ENCODE measurements at regions not wholly inside any gene's neighbourhood (a gene's known extent, or its start where the extent isn't known, plus 50 kb on each side); places are given as distances from the start of the nearest gene placed in this dataset.

- Histone ChIP-seq H3K27me3 (peaks cover 28% of the 10 kb centered on the region), H3K4me3 (no peak overlapping the region), H3K4me1 (no peaks in the 10 kb centered on the region), H3K9me3 (no peaks in the 10 kb centered on the region), H3K36me3 (no peaks in the 10 kb centered on the region), H3K27ac (no peak overlapping the region)
- ATAC-seq, result no peak
- 20 to 80% methylated on average over 1 of the region's 9 CpGs for WGBS, 2 donors (ENCODE audit: low coverage in 1 of 2)
- TF ChIP-seq POLR2AphosphoS5 (IDR thresholded peaks at IDR 0.05) (no peak), EP300 (IDR thresholded peaks at IDR 0.05) (no peak), CTCF (IDR thresholded peaks at IDR 0.05) (no peak), POLR2A (IDR thresholded peaks at IDR 0.05) (no peak)
These were observed 61.1 kb upstream of the HRH2 start for GRCh38 chr5:175596761-175597189.

GRCh38 chr5:175597718-175598117 lies 60.2 kb upstream of the HRH2 start:
- ATAC-seq, result no peak
- H3K4me3 ChIP-seq, result no peak overlapping the region
- no peaks in the 10 kb centered on the region for H3K4me1 ChIP-seq
- 60% methylated on average over 1 of the region's 7 CpGs; no CpG with 5 or more reads in 1 of the 2 donors for WGBS, 2 donors (ENCODE audit: low coverage in 1 of 2)
- no peaks in the 10 kb centered on the region for H3K9me3 ChIP-seq
- peaks cover 34% of the 10 kb centered on the region for H3K27me3 ChIP-seq
- no peaks in the 10 kb centered on the region for H3K36me3 ChIP-seq
- TF ChIP-seq POLR2AphosphoS5 (IDR thresholded peaks at IDR 0.05) (no peak), CTCF (IDR thresholded peaks at IDR 0.05) (no peak), EP300 (IDR thresholded peaks at IDR 0.05) (no peak), POLR2A (IDR thresholded peaks at IDR 0.05) (no peak)
- no peak overlapping the region for H3K27ac ChIP-seq

GRCh38 chr5:175598774-175599173 lies 59.1 kb upstream of the HRH2 start:
- no peak overlapping the region for H3K4me3 ChIP-seq
- TF ChIP-seq EP300 (IDR thresholded peaks at IDR 0.05), result no peak
- no peak for TF ChIP-seq CTCF (IDR thresholded peaks at IDR 0.05)
- WGBS, 2 donors (ENCODE audit: low coverage in 1 of 2), result 36 to 74% methylated on average over 7 of the region's 7 CpGs
- H3K4me1 ChIP-seq, result no peaks in the 10 kb centered on the region
- peaks cover 38% of the 10 kb centered on the region for H3K27me3 ChIP-seq
- H3K36me3 ChIP-seq, result no peaks in the 10 kb centered on the region
- ATAC-seq, result no peak
- H3K9me3 ChIP-seq, result no peaks in the 10 kb centered on the region
- no peak overlapping the region for H3K27ac ChIP-seq

GRCh38 chr5:175599210-175599609 lies 58.7 kb upstream of the HRH2 start:
- peaks cover 38% of the 10 kb centered on the region for H3K27me3 ChIP-seq
- no peaks in the 10 kb centered on the region for H3K4me1 ChIP-seq
- 43 to 56% methylated on average over 5 to 7 of the region's 7 CpGs for WGBS, 2 donors (ENCODE audit: low coverage in 1 of 2)
- no peak for ATAC-seq
- H3K4me3 ChIP-seq, result no peak overlapping the region
- H3K9me3 ChIP-seq, result no peaks in the 10 kb centered on the region
- TF ChIP-seq CTCF (IDR thresholded peaks at IDR 0.05), result no peak
- no peak for TF ChIP-seq EP300 (IDR thresholded peaks at IDR 0.05)
- no peak for TF ChIP-seq POLR2AphosphoS5 (IDR thresholded peaks at IDR 0.05)
- no peak for TF ChIP-seq POLR2A (IDR thresholded peaks at IDR 0.05)
- no peaks in the 10 kb centered on the region for H3K36me3 ChIP-seq
- H3K27ac ChIP-seq, result no peak overlapping the region

GRCh38 chr5:175603987-175604739 lies 53.7 kb upstream of the HRH2 start:
- Histone ChIP-seq H3K4me3 (no peak overlapping the region), H3K9me3 (no peaks in the 10 kb centered on the region), H3K4me1 (no peaks in the 10 kb centered on the region), H3K36me3 (no peaks in the 10 kb centered on the region), H3K27me3 (peaks cover 15% of the 10 kb centered on the region), H3K27ac (no peak overlapping the region)
- no peak for TF ChIP-seq CTCF (IDR thresholded peaks at IDR 0.05)
- TF ChIP-seq POLR2A (IDR thresholded peaks at IDR 0.05), result no peak
- no peak for TF ChIP-seq EP300 (IDR thresholded peaks at IDR 0.05)
- ATAC-seq, result no peak
- 16 to 46% methylated on average over 4 of the region's 4 CpGs for WGBS, 2 donors (ENCODE audit: low coverage in 1 of 2)

Data from gastroesophageal sphincter (tissue), 4 donors.